NCI-H1436 (cell line): ENCODE measurements at regions not wholly inside any gene's neighbourhood (a gene's known extent, or its start where the extent isn't known, plus 50 kb on each side); places are given as distances from the start of the nearest gene placed in this dataset.

Experiments used
- DNase-seq: peaks from one replicate; lab custom pipeline; 2025; lab: John Stamatoyannopoulos, UW

DNA sequence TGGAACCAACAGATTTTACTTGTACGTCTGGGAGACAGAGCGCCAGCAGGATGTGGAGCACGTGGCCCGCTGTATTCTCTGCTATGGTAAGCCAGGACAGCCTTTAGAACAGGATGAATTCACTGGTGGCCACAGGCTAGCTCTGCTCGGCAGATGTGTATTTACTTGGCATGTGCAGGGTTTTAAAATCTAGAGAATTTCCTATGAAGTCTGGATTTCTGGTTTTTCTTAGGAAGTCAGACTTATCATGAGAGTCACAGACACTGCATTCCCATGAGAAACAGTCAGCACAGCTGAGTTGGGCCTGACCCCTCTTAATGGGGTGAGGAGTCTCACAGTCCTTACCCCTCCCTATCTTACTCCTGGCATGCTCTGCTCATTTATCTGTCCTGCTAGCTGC lies 84.6 kb upstream of the COL6A5 start:
- DNase-seq, result no peak

DNA sequence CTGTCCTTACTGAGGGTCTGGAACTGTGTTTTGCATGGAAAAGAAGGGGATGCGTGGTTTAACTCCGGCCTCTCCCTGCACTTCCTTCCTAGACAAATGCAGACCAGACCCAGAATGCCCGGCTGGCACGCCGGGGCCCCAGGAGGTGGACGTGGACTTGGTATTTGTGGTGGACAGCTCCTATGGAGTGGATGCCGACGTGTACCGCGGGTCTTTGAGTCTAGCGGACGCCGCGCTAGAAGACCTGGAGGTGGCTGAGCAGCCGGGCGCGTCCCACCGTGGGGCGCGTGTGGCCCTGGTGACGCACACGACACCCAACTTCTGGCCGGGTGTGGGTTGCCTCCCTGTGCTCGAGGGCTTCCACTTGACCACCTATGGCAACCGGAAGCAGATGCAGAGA lies 81.8 kb upstream of the COL6A5 start:
- DNase-seq, result no peak

DNA sequence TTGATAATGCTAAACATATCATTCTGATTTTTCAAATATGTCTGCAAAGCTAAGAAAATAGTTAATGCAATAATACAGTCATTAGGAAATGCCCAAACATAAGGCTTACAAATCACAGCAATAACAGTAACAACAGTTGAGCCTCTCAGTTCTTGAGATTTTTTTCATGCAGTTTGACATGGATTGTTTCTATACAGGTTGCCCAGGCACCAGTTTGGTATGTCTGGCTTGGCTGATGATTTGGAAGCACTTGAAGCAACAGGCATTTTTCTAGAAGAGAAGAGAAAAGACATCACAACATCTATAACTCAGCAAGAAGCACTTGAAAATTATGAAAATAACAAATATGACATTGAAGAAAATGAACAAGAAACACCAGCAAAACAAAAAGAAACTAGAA lies 78.7 kb upstream of the COL6A5 start:
- DNase-seq, result no peak

DNA sequence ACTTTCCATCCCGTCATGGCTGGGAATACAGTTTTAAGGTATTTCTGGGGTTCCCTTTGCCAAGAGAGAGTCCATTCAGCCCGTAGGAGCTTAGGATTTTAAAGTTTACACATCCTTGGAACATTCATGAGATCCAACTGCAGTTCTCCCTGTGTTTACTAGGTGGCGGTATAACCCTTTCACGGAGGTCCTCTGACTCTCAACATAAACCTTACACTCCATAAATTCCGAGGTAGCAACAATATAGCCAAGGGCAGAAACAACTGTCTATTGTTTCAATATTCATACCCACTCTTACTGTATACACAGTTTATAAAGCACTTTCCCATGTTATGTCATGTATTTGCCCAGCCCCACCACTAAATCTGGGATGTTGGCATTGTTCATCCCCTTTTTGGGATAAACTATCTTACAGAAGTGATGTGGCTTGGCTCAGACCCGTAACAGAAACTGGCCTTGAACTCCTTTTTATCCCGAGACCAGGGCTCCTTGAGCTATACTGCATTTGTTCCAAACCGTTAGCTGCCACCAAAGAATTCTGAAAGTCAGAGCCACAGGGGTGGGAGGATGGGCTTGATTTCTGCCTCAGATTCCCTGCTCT lies 69.2 kb upstream of the COL6A5 start:
- peak; percentile 40 for DNase-seq

DNA sequence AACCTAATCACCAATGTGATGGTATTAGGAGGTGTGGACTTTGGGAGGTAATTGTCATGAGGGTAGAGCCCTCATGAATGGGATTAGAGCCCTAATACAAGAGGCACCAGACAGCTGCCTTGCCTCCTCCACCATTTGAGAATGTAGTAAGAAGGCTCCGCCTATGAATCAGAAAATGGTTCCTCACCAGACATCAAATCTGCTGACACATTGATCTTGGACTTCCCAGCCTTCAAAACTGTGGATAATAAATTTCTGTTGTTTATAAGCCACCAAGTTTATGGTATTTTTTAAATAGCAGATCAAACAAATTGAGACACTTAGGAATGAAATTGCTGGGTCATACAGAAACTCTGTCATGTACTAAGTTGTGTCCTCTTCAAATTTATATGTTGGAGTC lies 56.8 kb upstream of the COL6A5 start:
- no peak for DNase-seq

DNA sequence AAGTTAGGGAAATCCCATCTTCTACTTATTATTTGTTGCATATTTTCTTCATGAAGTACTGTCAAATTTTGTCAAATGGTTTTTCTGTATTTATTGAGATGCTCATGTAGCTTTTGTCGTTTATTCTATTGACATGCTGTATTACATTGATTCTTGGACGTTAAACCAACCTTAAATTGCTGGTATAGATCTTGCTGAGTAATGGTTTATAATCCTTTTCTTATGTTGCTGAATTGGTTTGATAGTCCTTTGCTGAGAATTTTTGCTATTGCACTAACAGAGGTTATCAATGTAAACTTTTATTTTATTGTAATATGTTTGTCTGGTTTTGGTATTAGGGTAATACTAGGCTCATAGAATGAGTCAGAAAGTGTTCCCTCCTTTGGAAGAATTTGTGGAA lies 54.3 kb upstream of the COL6A5 start:
- no peak for DNase-seq

DNA sequence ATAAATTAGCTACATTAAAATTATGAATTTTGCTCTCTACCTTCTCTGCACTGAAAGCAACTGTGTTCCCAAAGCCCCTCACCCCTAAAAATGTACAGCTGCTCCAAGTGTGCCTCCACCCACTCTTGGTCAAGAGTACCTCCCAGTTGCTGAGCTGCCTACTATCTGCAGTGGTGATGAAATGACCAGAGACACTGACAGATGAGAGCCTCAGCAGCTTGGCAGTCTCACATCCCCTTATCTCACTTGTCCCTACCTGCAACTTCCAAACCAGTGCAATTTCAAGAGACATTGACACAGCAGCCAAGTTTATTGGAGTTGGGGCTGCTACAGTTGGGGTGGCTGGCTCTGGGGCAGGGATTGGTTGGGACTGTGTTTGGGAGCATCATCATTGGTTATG lies 52.2 kb upstream of the COL6A5 start:
- DNase-seq, result no peak
